ENCODE measurements at regions not wholly inside any gene's neighbourhood (a gene's known extent, or its start where the extent isn't known, plus 50 kb on each side); places are given as distances from the start of the nearest gene placed in this dataset.
"Not testable (repeated sequence)": the region's sequence is repeated elsewhere in the genome, so short reads cannot be mapped to it uniquely, and the experiment has no call there.

DNA sequence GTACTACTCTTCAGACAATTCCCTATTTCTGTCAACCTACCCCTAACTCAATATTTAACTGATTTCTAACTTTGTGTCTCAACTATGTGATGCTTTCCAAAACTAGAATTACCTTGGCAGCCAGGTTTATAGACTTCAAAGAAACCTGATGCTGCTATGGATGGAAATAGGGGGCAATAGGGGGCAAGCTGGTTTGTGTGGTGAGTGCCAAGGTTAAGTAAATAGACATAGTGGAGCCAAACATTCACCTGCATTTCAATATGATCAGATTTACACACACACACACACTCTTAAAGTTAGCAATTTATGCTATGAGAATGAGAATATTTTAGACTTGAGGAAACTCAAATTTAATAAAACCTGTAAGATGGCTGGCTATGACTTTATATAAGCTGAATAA, 784.6 kb downstream of the TTLL7 start:
- H3K9me3 ChIP-seq; H3K4me3 ChIP-seq; DNase-seq (ENCODE audit: low spot score in 2 of 2); H3K36me3 ChIP-seq (replicated peaks); H3K27me3 ChIP-seq (ENCODE audit: low read depth); H3K4me1 ChIP-seq; in situ Hi-C loops (cut with MboI; ENCODE audit: low sequenced_read_pairs): not testable (repeated sequence)

GRCh38 chr1:83213648-83214047, 785.3 kb downstream of the TTLL7 start:
- in situ Hi-C loops (cut with MboI; ENCODE audit: low sequenced_read_pairs); H3K36me3 ChIP-seq (replicated peaks); H3K4me1 ChIP-seq: not testable (repeated sequence)

DNA sequence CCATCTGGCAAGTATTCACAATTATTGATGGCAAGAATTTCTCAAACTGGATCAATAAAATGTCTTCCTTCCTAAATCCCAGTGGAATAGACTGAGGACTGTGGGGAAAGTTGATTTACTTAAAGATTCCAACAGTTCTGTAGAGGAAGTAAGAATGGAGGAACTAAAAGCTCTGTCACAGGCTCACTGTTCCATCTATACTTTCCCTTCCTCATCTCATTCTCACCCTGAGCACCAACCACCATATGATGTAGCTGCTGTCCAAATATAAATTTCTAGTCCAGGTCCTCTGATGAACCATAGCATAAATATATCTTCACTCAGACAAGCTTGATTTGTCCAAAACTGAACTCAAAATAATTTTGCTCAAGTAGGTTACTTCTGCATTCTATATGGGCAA, 786.9 kb downstream of the TTLL7 start:
- H3K4me1 ChIP-seq; H3K36me3 ChIP-seq (replicated peaks); in situ Hi-C loops (cut with MboI; ENCODE audit: low sequenced_read_pairs); DNase-seq (ENCODE audit: low spot score in 2 of 2); H3K9me3 ChIP-seq; H3K27me3 ChIP-seq (ENCODE audit: low read depth); H3K4me3 ChIP-seq: not testable (repeated sequence)

More at GRCh38 chr1:83213648-83214047, 785.3 kb downstream of the TTLL7 start:
- not testable (repeated sequence) for DNase-seq (ENCODE audit: low spot score in 2 of 2); H3K27me3 ChIP-seq (ENCODE audit: low read depth); H3K4me3 ChIP-seq; H3K9me3 ChIP-seq

GRCh38 chr1:83208540-83208939, 790.4 kb downstream of the TTLL7 start:
- H3K9me3 ChIP-seq; H3K4me3 ChIP-seq; H3K27me3 ChIP-seq (ENCODE audit: low read depth); in situ Hi-C loops (cut with MboI; ENCODE audit: low sequenced_read_pairs); DNase-seq (ENCODE audit: low spot score in 2 of 2); H3K36me3 ChIP-seq (replicated peaks); H3K4me1 ChIP-seq: not testable (repeated sequence)

- DNase-seq (ENCODE audit: low spot score in 2 of 2); H3K4me1 ChIP-seq; in situ Hi-C loops (cut with MboI; ENCODE audit: low sequenced_read_pairs); H3K9me3 ChIP-seq; H3K36me3 ChIP-seq (replicated peaks); H3K27me3 ChIP-seq (ENCODE audit: low read depth); H3K4me3 ChIP-seq: not testable (repeated sequence)
These were observed 804.3 kb downstream of the TTLL7 start for GRCh38 chr1:83194610-83195009.

GRCh38 chr1:83182033-83182728, 816.8 kb downstream of the TTLL7 start:
- in situ Hi-C loops (cut with MboI; ENCODE audit: low sequenced_read_pairs); H3K9me3 ChIP-seq; H3K27me3 ChIP-seq (ENCODE audit: low read depth); H3K4me1 ChIP-seq; DNase-seq (ENCODE audit: low spot score in 2 of 2); H3K36me3 ChIP-seq (replicated peaks); H3K4me3 ChIP-seq: not testable (repeated sequence)

- H3K4me1 ChIP-seq; H3K27me3 ChIP-seq (ENCODE audit: low read depth); H3K36me3 ChIP-seq (replicated peaks); H3K4me3 ChIP-seq; in situ Hi-C loops (cut with MboI; ENCODE audit: low sequenced_read_pairs); DNase-seq (ENCODE audit: low spot score in 2 of 2); H3K9me3 ChIP-seq: not testable (repeated sequence)
These were observed 818.3 kb downstream of the TTLL7 start for GRCh38 chr1:83180621-83181020.

DNA sequence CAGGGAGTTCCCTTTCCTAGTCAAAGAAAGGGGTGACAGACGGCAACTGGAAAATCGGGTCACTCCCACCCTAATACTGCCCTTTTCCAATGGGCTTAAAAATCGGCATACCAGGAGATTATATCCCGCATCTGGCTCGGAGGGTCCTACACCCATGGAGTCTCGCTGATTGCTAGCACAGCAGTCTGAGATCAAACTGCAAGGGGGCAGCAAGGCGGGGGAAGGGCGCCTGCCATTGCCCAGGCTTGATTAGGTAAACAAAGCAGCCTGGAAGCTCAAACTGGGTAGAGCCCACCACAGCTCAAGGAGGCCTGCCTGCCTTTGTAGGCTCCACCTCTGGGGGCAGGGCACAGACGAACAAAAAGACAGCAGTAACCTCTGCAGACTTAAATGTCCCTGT, 831.3 kb downstream of the TTLL7 start:
- H3K4me3 ChIP-seq; in situ Hi-C loops (cut with MboI; ENCODE audit: low sequenced_read_pairs); H3K4me1 ChIP-seq; DNase-seq (ENCODE audit: low spot score in 2 of 2); H3K27me3 ChIP-seq (ENCODE audit: low read depth); H3K9me3 ChIP-seq; H3K36me3 ChIP-seq (replicated peaks): not testable (repeated sequence)

DNA sequence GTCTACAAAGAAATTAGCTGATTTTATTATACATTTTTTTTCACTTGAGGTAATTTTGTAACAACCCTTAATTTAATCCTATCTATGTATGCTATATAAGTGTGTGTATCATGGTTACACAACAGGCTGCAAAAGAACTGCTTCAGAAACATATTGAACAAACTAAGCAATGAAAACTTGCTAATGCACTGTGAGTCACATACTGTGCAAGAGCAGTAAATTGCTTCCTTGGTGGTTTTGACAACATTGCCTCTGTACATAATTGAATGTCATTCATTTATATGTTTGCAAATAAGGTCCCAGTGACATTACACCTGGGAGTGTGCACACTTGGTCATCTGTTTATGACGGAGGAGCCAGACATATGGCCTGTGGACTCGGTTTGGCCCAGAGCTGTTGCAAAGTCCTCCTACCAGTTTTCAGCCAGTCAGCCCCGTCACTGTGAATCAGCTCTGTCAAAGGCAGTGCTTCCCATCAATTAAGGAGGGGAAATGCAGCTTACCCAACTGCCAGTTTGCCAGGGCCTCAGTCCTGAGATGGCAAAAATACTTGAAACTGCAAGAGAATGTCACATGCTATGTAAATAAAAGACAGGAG, 835.0 kb downstream of the TTLL7 start:
- H3K4me3 ChIP-seq; DNase-seq (ENCODE audit: low spot score in 2 of 2); in situ Hi-C loops (cut with MboI; ENCODE audit: low sequenced_read_pairs); H3K4me1 ChIP-seq; H3K27me3 ChIP-seq (ENCODE audit: low read depth); H3K36me3 ChIP-seq (replicated peaks); H3K9me3 ChIP-seq: not testable (repeated sequence)

DNA sequence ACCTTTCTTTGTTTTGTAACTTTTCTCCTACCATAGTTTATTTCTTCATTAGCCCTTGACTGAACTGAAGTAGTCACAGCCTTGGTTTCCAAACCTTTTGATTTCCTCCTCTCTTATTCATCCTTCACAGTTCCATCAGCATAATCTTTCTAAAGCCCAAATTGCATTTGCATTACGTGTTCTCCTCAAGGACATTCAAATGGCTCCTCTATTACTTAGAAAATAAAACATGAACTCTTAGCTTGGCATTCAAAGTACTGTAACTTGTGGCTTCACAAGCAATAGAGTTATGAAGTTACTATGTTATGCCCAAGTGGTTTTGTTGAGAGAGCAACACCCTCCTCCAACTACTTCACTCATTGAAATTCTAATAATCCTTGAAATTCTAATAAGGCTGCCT, 840.0 kb downstream of the TTLL7 start:
- H3K9me3 ChIP-seq; H3K4me3 ChIP-seq; H3K36me3 ChIP-seq (replicated peaks); H3K4me1 ChIP-seq; DNase-seq (ENCODE audit: low spot score in 2 of 2); H3K27me3 ChIP-seq (ENCODE audit: low read depth); in situ Hi-C loops (cut with MboI; ENCODE audit: low sequenced_read_pairs): not testable (repeated sequence)

DNA sequence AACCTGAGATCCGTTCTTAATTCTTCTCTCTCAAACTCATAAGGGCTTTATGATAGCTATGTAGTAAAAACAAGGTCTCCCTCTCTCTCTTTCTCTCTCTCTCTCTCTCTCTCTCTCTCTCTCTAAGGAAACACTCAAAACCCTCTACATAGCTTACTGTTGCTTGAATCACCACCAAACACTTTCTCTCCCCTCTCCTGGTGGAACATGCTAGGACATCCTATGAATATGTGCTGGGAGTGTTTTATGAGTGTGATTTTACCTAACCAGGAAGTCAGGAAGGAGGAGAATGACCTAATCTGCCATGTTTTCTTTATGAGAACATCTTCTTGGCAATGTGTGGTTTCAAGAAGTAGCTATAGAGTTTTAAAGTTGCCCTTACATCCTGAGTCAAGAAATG, 844.6 kb downstream of the TTLL7 start:
- H3K9me3 ChIP-seq; in situ Hi-C loops (cut with MboI; ENCODE audit: low sequenced_read_pairs); H3K4me1 ChIP-seq; DNase-seq (ENCODE audit: low spot score in 2 of 2); H3K36me3 ChIP-seq (replicated peaks); H3K4me3 ChIP-seq; H3K27me3 ChIP-seq (ENCODE audit: low read depth): not testable (repeated sequence)

- in situ Hi-C loops (cut with MboI; ENCODE audit: low sequenced_read_pairs); H3K4me3 ChIP-seq; H3K36me3 ChIP-seq (replicated peaks); H3K4me1 ChIP-seq; H3K27me3 ChIP-seq (ENCODE audit: low read depth); DNase-seq (ENCODE audit: low spot score in 2 of 2); H3K9me3 ChIP-seq: not testable (repeated sequence)
These were observed 847.6 kb downstream of the TTLL7 start for GRCh38 chr1:83151167-83151898.

GRCh38 chr1:83150479-83150878, 848.5 kb downstream of the TTLL7 start:
- H3K27me3 ChIP-seq (ENCODE audit: low read depth); H3K36me3 ChIP-seq (replicated peaks); H3K4me3 ChIP-seq; H3K4me1 ChIP-seq; in situ Hi-C loops (cut with MboI; ENCODE audit: low sequenced_read_pairs); DNase-seq (ENCODE audit: low spot score in 2 of 2); H3K9me3 ChIP-seq: not testable (repeated sequence)

GRCh38 chr1:83145820-83146219, 853.1 kb downstream of the TTLL7 start:
- H3K4me3 ChIP-seq; in situ Hi-C loops (cut with MboI; ENCODE audit: low sequenced_read_pairs); H3K4me1 ChIP-seq; H3K27me3 ChIP-seq (ENCODE audit: low read depth); H3K36me3 ChIP-seq (replicated peaks); DNase-seq (ENCODE audit: low spot score in 2 of 2); H3K9me3 ChIP-seq: not testable (repeated sequence)
